Renal cortical epithelial cell (primary cell): ENCODE measurements at regions not wholly inside any gene's neighbourhood (a gene's known extent, or its start where the extent isn't known, plus 50 kb on each side); places are given as distances from the start of the nearest gene placed in this dataset.

Source experiments
- DNase-seq: peaks from one replicate; pipeline ENCODE4 v3.0.0-alpha.2; 2011; ENCODE audit warnings: low read depth

GRCh38 chr9:134502266-134502791, 139.3 kb upstream of the COL5A1 start:
- no peak for DNase-seq

- DNase-seq: peak; percentile 45
These were observed 138.8 kb upstream of the COL5A1 start for GRCh38 chr9:134502809-134503211.

DNA sequence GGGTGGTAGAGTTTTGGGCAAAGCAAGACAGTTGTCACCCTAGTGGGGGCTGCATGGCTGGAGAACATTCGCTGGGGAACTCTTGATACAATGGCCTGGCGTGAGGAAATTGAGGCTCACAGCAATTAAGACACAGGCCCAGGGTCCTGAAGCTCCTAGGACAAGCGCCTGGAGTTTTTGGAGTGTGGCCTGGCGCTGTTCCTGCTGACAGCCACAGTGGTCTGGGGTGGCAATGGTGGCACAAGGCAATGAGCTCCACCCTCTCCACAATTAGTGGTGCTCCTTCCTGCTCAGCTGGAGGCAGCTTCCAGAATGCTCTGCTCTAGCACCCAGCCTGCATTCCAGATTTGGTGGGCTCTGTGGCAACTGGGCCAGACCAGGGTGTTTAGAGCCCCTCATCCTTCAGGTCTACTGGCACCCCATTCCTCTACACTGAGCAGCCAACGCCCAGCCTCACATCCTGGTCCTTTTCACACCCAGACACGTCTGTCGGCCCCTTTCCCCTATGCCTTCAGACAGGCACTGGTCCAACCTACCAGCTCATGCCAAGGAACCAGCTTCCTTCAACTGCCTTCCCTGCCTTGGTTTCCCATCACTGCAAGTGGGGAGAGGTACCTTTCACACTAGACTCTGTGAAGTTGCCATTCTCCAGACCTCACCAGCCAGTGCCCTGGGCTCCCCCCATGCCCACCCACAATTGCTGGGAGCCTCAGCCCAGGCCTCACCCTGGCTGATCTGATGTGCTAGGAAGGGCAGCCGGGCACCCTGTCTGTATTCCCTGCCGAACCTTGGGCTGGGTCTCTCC, 138.1 kb upstream of the COL5A1 start:
- DNase-seq: no peak

DNA sequence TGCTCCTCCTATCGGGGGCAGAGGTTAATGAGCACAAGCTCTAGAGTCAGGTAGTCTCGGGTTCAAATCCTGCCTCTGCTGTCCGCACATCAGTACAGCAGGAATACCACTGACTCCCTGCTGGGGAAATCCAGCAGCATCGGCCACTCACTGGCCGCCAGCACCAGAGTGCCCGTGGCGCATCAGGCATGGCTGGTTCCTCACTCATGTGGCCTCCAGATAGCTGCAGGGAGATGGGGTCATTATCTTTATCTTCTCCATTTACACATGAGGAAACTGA, 137.6 kb upstream of the COL5A1 start:
- DNase-seq: no peak

DNA sequence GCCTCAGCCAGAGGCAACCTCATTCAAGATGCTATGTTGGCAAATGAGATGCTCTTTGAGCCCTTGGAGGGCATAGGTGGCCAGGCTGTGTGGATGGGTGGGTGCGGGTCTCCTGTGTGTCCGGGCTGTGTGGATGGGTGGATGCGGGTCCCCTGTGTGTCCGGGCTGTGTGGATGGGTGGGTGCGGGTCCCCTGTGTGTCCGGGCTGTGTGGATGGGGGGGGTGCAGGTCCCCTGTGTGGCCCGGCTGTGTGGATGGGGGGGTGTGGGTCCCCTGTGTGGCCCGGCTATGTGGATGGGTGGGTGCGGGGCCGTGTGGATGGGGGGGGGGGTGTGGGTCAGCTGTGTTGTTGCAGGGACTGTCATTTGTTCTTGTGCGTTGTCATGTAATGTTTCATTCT, 136.6 kb upstream of the COL5A1 start:
- DNase-seq: no peak

- DNase-seq: no peak
These were observed 132.3 kb upstream of the COL5A1 start for GRCh38 chr9:134509281-134509680.

DNA sequence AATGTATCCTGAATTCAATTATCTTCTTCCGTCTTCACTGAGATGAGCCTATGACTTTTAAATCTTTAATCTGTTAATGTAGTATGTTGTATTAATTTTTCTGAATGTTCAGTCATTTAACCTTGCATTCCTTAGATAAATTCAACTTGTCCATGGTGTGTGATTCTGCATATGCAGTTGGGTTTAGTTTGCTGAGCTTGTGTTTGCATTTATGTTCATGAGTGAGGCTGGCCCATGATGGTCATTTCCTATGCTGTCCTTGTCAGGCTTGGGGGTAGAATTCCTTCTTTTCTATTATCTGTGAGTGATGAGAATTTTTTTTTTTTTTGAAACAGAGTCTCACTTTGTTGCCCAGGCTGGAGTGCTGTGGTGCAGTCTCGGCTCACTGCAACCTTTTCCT, 131.8 kb upstream of the COL5A1 start:
- DNase-seq: no peak

DNA sequence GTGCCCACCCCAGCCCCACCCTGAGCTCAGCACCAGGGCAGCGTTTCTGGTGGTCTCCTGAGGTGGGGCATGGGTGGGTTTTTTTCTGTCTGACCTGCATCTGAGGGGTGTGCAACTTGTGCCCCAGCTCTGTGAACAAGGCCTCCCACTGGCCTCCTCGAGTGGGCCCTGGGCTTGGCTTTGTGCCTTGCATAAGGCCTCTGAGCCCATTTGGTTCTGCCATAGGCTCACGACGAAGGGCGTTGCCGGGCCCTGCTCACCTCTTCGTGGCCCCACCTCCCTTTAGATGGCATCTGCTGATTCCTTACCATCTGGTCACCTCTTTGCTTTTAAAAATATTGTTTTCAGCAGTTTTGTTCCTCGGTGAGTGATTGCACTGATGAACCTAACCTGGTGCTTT, 127.1 kb upstream of the COL5A1 start:
- DNase-seq: no peak

DNA sequence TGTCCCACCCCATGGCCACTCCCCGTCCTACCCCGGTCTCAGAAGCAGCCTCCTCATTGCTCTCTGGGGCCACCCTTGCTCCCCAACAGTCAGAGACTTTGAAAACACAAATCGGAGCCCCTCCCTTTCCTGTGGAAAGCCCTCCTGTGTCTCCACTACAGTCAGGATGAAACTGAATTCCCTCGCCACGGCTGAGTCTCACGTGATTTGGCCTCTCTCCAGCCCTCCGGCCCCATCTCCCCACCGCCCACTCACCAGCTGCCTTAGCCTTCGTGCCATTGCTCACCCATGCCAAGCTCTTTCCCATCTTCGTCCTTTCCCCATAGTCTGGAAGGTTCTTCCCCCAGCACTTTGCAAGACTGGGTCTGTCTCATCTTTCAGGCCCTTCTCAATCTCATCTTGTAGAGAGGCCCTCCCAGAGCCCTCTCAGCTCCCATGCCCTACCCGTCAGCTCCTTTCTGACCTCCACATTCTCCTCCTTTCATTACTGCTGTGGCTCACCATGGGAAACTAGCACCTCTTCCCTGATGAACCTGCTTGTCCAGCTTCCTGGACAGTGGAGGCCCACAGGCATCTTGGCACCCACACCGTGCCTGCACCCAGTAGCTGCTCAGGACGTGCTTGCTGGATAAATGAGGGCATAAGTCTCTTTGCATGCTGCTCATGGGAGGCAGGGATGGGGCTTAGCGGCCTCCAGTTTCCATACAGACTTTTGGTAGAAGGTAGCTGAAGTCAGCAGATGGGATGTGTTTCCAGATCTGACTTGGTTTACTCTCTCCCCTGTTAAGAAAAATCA, 126.4 kb upstream of the COL5A1 start:
- no peak for DNase-seq

DNA sequence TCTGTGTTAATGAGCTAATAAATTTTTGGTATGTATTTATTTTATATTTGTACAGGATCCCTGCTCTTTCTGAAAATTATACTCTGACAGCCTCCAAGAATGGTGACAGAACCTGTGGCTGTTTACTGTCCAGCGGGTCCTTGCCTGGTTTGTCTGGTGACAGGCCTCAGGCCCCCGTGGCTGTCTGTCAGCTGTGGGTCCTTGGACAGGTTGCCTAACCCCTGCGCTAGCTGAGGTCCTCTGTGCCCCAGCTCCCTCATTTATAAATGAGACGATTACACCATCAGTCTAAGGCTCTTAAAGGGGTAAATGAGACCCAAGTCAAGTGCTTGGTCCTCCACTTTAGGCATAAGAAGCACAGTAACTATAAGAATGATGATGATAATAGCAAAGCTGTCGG, 125.1 kb upstream of the COL5A1 start:
- no peak for DNase-seq

DNA sequence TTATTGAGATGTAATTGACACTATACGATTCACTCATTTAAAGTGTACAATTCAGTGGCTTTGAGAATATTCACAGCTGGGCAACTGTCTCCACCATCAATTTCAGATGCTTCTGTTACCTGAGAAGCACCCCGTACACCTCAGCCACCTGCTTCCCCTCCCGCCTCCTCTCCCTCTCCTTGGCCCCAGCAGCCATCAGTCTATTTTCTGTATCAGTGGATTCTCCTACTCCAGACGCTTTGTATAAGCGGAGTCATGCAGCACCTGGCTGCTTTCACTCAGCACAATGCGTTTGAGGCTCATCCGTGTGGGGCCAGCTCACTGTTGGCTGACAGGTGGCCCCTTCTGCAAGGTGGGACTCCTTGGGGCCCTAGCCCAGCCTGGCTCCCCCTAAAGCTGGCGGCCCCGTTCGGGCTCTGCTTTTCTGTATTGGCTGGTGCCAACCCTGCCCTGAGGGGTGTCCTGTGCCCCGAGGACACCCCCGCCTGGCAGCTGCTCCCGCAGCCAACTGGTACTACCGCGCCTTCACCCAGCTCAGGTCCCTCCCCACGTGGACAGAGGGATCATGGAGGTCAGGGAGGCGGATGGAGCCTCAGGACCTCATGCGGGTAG, 124.4 kb upstream of the COL5A1 start:
- DNase-seq: no peak

DNA sequence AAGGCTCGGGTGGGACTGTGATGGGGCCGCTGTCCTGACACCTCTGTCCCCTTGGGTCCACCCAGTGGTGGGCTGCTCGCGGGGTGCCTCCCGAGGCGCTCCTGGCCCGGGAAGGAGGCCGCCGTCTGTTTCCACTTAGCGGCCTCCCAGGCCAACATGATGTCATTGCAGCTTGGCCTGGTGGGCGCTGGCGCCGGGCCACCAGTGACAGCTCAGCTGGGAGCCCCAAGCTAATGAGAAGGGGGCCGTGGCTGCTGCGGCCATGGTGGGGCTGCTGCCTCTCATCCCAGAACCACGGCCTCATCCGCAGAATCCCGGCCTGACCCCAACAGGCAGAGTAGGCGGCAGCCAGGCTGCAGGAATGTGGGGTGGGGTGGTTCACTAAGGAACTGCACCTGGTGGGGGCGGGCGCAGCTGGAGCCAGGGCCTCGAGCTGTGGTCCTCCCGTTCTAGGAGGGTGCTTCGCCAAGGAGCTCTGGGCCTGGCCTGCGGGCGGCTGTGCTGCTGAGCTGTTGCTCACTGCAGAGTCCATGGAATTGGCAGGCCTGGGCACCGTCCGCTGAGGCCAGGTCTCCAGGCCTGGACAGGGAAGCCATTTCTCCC, 123.5 kb upstream of the COL5A1 start:
- no peak for DNase-seq

DNA sequence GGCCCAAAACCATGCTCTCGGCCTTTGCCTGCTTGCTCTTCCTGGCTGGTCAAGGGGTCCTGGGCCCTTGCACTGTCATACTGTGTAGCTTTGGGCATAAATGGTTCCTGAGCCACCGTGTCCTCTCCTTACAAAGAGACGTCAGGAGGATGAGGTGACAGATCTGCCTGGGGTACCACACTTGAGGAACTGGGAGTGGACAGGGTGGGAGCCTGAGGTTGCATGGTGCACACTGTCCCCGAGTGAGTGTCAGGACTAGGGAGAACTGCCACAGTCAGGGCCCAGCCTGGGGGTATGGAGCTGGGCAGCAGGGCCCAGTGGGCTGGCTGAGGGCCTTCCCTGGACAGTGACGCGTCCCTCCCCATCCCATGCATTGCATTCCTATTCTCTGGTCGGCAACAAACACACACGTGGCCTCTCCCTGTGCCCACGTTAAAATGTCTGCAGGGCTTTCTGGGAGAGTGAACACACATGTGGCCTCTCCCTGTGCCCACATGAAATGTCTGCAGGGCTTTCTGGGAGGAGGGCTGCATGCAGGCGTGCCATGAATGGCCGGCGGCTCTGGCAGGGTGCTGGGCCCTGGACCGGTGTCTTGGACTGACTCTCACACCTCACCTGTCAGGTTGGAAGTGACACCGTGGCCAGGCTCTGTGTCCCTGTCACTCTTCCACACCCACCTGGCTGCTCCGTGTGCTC, 122.1 kb upstream of the COL5A1 start:
- DNase-seq: no peak

DNA sequence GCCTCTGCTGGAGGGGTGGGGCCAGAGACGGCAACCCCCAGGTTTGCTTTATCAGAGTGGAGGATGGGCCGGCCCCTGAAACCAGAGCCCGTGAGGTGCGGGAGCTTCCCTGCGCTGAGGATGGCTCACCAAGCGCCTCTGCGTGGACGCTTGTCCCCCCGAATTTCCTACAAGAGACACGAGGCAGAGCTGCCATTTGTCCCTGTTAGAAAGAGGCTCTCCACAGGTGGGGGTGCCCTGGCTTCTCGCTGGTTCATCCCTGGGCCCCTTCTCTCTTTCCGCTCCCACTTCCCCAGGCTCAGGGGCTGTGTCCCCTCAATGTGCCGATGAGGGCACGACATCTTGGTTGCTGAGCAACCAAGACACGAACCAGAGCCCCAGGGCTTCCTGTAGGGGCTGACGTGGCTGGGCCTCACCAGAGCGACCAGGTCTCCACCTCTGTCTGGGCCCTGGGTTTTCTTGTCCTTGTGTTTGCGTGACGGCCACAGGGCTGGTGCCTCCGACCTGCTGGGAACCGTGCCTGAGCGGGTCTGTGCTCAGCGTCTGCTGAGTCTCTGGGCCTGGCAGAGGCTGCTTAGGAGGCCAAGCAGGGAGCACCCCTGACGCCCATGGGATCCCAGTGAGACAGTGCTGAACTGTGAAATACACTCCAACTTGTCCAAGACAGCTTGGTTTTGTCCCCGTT, 119.6 kb upstream of the COL5A1 start:
- no peak for DNase-seq

DNA sequence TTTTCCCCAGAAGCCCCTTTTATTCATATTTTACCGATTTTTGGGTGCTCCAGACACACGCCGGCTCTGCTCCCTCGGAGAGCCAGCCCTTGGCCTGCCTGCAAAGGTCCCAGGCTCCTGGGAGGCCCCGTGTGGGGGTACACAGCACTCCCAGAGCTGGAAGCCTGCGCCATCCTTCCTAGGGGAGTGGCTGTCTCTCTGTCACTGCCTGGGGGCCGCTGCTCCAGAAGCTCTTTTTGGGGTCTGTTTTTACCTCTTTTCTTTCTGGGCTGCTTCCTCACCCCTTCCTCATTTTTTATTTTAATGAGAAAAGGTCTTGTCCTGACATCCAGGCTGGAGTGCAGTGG, 119.1 kb upstream of the COL5A1 start:
- DNase-seq: no peak

GRCh38 chr9:134522976-134523375, 118.6 kb upstream of the COL5A1 start:
- DNase-seq: no peak

DNA sequence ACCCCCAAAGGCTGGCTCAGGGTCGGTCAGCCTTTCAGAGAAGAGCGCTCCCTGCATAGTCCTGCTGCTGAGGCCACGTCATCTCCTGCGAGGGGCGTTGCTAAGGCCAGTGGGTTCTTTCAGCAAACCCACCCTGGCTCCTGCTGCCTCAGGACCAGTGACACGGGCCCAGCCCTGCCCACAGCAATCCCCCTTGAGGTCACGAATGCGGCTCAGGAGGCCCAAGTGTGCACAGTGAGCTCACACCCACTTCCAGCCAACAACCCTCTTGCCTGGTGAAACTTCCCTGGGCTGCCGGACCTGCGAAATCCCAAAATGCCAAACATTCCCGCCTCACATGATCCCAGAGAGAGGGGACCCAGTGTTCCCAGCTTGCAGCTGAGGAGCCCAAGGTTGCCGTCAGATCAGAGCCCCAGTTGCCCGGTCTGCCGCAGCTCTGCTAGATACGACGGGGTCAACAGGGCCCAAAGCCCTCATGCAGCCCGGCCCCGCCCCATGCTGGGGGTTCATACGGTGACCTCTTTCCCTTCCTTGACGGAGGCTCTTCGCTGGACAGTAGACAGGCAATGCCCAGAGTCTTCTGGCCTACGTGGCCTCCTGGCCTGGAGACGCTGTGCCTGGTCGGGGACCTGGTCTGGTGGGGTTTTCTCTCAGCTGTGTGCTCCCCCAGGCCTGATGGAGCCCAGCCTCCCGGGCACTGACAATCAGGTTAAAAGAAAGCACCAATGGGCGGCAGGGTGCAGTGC, 116.4 kb upstream of the COL5A1 start:
- DNase-seq: no peak

GRCh38 chr9:134525841-134526583, 115.6 kb upstream of the COL5A1 start:
- DNase-seq: no peak

DNA sequence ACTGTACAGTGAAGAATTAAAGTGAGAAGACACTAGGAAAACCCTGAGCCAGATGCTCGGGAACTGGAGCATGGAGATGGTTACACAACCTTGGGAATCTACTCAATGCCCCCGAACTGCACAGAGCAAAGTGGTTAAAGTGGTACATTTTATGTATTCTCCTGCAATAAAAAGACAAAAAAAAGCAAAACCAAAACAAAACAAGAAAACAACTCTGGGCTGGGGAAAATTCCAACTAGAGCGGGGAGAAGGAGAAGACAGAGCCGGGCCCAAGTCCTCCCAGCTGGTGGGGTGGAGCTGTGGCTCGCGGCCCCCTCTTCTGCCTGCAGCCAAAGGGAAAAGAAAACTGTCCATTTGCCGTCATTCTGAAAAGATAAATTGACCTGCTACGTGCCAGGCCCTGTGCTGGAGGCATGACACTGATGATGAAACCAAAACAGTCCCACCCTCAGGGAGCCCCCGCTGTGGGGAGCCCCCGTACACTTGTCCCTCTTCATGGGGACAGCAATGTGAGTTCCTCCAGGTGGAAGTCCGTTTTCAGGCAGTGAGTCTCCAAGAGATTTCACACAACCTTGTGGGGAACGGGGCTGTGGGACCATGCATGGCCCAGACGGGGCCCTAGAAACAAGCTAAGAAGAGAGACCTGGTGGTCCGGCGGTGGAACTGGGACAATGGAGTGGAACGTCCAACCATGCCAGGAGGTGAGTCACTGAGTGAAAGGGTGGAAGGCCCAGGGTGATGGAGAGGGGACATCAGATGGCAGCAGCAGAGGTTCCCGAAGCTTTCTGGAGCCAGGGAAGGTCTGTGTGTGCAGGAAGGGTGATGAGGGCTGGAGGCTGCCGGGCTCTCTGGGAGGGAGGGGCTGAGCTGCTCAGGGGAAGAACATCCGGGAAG, 114.8 kb upstream of the COL5A1 start:
- DNase-seq: no peak
